Sigmoid colon (tissue), 4 donors: ENCODE measurements at regions not wholly inside any gene's neighbourhood (a gene's known extent, or its start where the extent isn't known, plus 50 kb on each side); places are given as distances from the start of the nearest gene placed in this dataset.

Experiments used
- POLR2A ChIP-seq, 2 donors: fragments of 450-650 bp; IDR thresholded peaks; one replicate each; pipeline ENCODE4 v1.6.1; 2016; ENCODE audit warnings: antibody characterized with exemption in 2 of 2, mild to moderate bottlenecking in 2 of 2, moderate library complexity in 2 of 2
- POLR2AphosphoS5 ChIP-seq, 4 donors: sonication (generic); formaldehyde crosslinking; IDR thresholded peaks; one replicate each; pipeline ENCODE4 v1.6.1; 2017; ENCODE audit warnings: antibody characterized with exemption in 4 of 4
- TF ChIP-seq, protein P1 (sequence below), 4 experiments: fragments of 450-650 bp in 3 of 4; fragments of 200-600 bp in 1 of 4; IDR thresholded peaks; one replicate each; pipeline ENCODE4 v1.5.1; 2016 to 2019; ENCODE audit warnings: antibody characterized with exemption in 4 of 4, mild to moderate bottlenecking in 3 of 4, moderate library complexity in 2 of 4

DNA sequence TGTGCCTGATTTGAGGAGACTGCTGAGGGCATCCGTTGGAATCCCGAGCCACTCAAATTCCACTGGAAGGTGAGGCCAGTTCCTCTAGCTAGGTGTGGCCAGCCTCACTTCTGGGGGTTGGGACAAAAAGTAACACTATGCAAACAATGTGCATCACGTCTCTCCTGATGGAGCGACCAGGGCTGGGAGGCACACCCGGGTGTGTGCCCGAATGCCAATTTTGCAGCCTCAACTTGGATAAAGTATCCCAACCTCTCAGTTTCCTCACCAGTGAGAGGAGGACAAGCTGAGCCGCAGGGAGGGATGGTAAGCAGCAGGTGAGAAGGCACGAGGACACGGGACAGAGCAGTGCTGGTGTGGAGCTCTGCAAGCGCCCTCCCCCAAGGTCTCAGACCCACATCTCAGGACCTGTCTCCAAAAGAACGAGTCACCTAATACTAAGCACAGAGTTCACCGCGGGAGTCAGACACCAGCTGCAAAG lies 218.3 kb downstream of the HAUS1 start:
- TF ChIP-seq POLR2AphosphoS5 (IDR thresholded peaks at IDR 0.05) (no peak), POLR2A (IDR thresholded peaks at IDR 0.05) (no peak)
- TF ChIP-seq, protein P1, sequence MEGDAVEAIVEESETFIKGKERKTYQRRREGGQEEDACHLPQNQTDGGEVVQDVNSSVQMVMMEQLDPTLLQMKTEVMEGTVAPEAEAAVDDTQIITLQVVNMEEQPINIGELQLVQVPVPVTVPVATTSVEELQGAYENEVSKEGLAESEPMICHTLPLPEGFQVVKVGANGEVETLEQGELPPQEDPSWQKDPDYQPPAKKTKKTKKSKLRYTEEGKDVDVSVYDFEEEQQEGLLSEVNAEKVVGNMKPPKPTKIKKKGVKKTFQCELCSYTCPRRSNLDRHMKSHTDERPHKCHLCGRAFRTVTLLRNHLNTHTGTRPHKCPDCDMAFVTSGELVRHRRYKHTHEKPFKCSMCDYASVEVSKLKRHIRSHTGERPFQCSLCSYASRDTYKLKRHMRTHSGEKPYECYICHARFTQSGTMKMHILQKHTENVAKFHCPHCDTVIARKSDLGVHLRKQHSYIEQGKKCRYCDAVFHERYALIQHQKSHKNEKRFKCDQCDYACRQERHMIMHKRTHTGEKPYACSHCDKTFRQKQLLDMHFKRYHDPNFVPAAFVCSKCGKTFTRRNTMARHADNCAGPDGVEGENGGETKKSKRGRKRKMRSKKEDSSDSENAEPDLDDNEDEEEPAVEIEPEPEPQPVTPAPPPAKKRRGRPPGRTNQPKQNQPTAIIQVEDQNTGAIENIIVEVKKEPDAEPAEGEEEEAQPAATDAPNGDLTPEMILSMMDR (IDR thresholded peaks at IDR 0.05): no peak
